Epithelial cell of proximal tubule (primary cell): ENCODE measurements at regions not wholly inside any gene's neighbourhood (a gene's known extent, or its start where the extent isn't known, plus 50 kb on each side); places are given as distances from the start of the nearest gene placed in this dataset.

Experiments used
- DNase-seq: peaks from one replicate; pipeline ENCODE4 v3.0.0-alpha.2; 2011; ENCODE audit warnings: low read depth
- H3K4me3 ChIP-seq: 2 replicates; pipeline ENCODE4 v1.5.1; 2011; ENCODE audit warnings: low read depth, mild to moderate bottlenecking, low read length
- TF ChIP-seq, protein P1 (sequence below): conservative IDR thresholded peaks from 2 replicates; pipeline ENCODE4 v1.5.1; 2012; ENCODE audit warnings: low read depth, mild to moderate bottlenecking, low read length

DNA sequence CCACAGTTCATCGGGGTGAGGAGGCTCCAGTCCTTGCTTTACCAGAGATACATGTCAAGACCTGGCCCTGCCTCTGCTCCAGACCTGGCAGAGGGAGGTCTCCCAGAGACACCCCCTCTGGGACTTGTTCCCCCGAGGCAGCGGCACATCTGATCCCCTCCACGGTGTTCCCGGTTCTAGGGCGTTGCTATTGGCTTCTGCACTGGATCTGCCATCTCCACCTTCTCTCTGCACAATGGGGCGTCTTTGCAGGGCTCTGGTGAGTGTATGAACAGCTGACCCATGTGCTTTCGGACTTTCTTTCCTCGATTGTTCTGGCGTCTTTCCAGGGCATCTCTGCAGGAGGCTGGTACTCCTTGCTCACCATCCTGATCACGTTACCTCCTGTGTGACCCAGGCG is 930.4 kb downstream of the TBC1D22A start:
- no peak for DNase-seq
- TF ChIP-seq, protein P1, sequence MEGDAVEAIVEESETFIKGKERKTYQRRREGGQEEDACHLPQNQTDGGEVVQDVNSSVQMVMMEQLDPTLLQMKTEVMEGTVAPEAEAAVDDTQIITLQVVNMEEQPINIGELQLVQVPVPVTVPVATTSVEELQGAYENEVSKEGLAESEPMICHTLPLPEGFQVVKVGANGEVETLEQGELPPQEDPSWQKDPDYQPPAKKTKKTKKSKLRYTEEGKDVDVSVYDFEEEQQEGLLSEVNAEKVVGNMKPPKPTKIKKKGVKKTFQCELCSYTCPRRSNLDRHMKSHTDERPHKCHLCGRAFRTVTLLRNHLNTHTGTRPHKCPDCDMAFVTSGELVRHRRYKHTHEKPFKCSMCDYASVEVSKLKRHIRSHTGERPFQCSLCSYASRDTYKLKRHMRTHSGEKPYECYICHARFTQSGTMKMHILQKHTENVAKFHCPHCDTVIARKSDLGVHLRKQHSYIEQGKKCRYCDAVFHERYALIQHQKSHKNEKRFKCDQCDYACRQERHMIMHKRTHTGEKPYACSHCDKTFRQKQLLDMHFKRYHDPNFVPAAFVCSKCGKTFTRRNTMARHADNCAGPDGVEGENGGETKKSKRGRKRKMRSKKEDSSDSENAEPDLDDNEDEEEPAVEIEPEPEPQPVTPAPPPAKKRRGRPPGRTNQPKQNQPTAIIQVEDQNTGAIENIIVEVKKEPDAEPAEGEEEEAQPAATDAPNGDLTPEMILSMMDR: no peak
- no peak overlapping the region for H3K4me3 ChIP-seq

DNA sequence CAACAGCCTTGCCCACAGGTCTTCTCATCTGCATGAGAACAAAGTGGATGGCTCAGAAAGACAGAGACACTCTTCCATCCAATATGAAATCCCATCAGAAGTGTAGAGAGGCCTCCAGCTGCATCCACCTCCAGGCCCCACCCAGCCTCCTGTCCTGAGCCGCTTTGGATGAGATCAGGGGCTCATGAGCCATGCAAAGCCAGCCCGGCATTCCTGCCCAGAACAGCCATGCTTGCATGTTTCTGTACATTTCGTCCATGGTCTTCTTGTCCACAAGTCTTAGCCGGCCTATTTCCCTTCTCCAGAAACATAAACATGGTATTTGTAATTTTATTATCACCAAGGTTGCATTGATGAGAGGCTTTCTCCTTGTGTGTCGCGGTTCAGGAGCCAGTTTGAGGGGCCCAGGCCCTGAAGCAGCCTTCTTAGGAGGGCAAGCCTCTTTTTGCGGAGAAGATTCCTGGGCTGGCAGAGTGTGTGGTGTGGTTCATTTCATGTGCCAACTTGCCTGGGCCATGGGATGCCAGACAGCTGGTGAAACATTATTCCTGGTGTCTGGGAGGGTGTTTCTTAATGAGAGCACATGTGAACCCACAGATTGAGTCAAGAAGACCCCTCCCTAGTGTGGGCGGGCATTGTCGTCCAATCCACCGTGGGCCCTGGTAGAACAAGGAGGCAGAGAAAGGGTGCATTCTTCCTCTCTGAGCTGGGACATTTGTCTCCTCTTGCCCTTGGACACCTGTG is 928.9 kb downstream of the TBC1D22A start:
- no peak for DNase-seq
- no peak overlapping the region for H3K4me3 ChIP-seq
- TF ChIP-seq, protein P1: no peak

DNA sequence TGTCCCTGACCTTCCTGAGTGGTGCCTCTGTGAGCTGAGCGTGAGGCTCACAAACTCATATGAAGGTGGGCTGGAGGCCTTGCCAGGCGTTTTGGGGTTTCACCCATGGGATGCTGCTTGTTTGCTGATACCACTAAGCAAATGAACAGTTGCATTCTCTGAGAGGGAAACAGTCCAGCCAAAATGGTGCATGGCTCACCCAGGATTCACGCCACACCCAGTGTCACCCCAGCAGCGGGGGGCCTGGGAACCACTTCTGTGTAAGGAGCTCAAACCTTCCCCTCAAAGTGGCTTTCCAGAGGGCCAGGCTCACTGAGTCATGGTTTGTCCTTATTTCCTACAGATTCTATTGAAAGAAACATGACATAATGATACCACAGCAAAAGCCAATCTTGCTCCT is 928.1 kb downstream of the TBC1D22A start:
- TF ChIP-seq, protein P1: no peak
- H3K4me3 ChIP-seq: no peak overlapping the region
- no peak for DNase-seq

DNA sequence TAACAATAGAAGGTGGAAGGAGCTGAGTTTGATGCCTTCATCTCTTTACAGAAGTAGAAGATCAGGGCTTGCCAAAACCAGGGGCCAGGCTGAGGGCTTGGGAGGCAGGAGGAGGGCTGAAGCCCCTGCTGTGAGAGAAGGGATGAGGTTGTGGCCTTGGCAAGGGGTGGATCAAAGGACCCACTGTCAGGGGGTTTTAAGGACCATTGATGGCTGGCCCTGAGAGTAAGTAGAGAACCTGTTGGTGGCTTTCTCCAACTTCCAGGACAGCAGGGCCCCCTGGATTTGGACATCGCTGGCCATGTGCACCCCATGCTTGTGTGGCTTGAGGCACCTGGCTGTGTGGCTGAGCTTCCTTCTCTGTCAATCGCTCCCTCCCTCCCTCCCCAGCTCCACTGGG is 927.7 kb downstream of the TBC1D22A start:
- TF ChIP-seq, protein P1: no peak
- no peak overlapping the region for H3K4me3 ChIP-seq
- no peak for DNase-seq

DNA sequence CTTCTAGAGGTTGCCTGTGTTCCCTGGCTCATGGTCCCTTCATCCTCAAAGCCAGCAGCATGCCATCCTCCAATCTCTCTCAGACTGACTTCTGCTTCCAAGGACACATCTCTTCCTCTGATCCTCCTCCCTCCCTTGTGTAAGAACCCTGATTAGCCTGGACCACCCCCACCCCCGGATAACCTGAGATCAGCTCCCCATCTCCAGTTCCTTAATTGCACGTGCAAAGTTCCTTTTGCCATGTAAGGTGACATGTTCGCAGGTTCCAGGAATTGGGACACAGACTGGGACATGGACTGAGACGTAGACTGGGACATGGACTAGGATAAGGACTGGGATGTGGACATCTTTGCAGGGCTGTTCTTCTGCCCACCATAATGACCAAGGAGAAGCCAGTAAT is 925.3 kb downstream of the TBC1D22A start:
- no peak for DNase-seq
- H3K4me3 ChIP-seq: no peak overlapping the region
- TF ChIP-seq, protein P1: no peak

DNA sequence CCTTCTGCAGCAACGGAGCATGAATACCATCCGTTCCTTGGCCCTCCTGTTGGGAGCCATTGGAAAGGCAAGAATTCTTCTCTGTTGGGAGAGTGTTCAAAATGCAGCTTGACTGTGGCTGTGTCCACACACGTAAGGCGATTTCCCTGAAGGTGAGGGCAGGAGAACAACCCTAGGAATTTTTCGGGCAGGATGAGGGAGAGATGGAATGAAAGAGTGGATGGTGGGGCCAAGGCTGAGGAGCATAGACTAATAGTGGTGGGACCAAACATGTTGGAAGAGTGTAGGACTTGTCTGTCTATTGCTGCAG is 924.9 kb downstream of the TBC1D22A start:
- no peak for DNase-seq
- TF ChIP-seq, protein P1: no peak
- H3K4me3 ChIP-seq: no peak overlapping the region
